GM18505 (cell line): ENCODE measurements at regions not wholly inside any gene's neighbourhood (a gene's known extent, or its start where the extent isn't known, plus 50 kb on each side); places are given as distances from the start of the nearest gene placed in this dataset.

ENCODE experiments used
- ATAC-seq: cut with Tn5 transposase; IDR thresholded peaks from one replicate; pipeline ENCODE4 v1.9.1; 2021; ENCODE audit not compliant: unreplicated experiment
- POLR2A ChIP-seq: IDR thresholded peaks from 4 replicates; pipeline ENCODE4 v1.6.1; 2011; ENCODE audit warnings: borderline replicate concordance; ENCODE audit not compliant: insufficient read depth, insufficient read length; ENCODE audit errors: extremely low read depth

GRCh38 chr6:132147530-132148011, 196.4 kb upstream of the CCN2 start:
- no peak for TF ChIP-seq POLR2A
- no peak for ATAC-seq

GRCh38 chr6:132144456-132144855, 193.3 kb upstream of the CCN2 start:
- ATAC-seq: no peak
- TF ChIP-seq POLR2A: no peak

DNA sequence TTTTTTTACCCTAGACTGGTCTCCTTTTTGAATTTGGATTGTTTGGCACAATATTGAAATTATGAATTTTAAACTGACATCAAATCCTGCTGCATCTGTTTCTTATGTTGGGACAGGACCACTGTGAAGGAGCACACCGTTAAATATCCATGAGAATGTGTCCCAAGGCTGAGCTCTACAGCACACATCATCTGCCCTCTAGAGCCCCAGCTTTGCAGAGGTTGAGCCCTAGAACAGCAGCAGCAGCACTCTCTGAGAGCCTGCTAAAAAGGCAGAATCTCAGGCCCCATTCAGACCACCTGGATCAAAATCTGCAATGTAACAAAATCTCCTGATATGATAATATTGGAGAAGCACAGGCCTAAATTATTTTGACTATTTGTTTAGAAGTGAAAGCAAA, 192.1 kb upstream of the CCN2 start:
- ATAC-seq: no peak
- TF ChIP-seq POLR2A: no peak

- TF ChIP-seq POLR2A: no peak
Observed at GRCh38 chr6:132142768-132143167, 191.6 kb upstream of the CCN2 start.

GRCh38 chr6:132142308-132142707, 191.1 kb upstream of the CCN2 start:
- ATAC-seq: no peak
- no peak for TF ChIP-seq POLR2A

More at GRCh38 chr6:132142768-132143167, 191.6 kb upstream of the CCN2 start:
- ATAC-seq: no peak

- no peak for TF ChIP-seq POLR2A
- no peak for ATAC-seq
Observed at GRCh38 chr6:132140189-132140588, 189.0 kb upstream of the CCN2 start.

DNA sequence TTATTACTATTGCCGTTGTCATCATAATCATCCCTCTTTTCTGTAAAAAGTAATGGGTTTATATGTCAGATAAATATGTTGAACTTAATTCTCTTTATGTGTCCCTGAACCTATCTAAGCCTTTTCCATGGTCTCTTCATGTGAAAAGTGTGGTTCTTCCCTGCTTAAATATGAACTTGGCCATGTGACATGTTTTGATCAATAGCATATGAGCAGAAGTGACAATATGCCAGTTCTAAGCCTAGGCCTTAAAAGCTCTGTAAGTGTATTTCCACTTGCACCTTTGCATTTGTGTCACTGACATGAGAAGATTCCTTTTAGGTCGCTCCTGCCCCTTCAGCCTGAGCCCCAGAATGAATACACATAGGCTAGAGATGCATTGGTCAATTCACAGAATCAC, 188.4 kb upstream of the CCN2 start:
- no peak for TF ChIP-seq POLR2A
- ATAC-seq: no peak

- no peak for ATAC-seq
Observed at GRCh38 chr6:132136981-132137380, 185.8 kb upstream of the CCN2 start.

DNA sequence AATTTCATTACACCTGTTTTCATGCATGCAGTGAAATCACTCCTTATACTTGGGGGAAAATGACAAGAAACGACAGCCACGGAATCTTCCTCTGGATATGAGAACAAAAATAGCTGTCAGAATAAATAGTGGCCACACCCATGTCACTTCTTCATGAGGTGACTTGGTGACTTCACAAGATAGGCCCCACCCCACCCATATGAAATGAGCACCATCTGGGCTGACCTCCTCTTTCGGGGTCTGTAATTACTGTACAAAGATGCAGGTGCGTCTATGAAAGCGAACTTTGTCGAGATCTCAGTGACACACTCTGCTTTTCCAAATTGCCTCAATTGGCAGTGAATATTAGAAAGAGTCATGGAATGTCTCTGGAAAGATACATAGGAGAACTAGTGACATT, 184.2 kb upstream of the CCN2 start:
- no peak for ATAC-seq
- TF ChIP-seq POLR2A: no peak

More at GRCh38 chr6:132136981-132137380, 185.8 kb upstream of the CCN2 start:
- no peak for TF ChIP-seq POLR2A

GRCh38 chr6:132133736-132134445, 182.7 kb upstream of the CCN2 start:
- no peak for TF ChIP-seq POLR2A
- no peak for ATAC-seq

- no peak for ATAC-seq
Observed at GRCh38 chr6:132132924-132133639, 181.9 kb upstream of the CCN2 start.

DNA sequence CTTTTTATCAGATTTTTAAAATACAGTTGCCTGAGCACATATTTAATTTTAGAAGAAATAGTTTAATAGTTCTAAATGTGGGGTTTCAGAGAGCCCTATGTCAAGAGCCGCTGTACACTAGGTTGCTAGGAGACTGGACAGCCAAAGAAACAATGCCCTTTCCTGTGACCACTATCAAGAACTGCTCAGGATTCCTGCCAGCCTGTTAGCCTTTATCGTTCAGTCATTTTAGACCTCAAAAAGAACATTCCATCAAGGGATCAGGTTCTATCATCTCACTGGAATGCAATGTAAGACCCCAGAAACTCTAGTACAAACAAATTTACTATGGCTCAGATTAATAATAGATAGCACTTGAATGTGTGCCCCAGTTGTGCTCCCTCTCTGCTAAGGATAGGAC, 181.2 kb upstream of the CCN2 start:
- no peak for ATAC-seq
- TF ChIP-seq POLR2A: no peak

More at GRCh38 chr6:132132924-132133639, 181.9 kb upstream of the CCN2 start:
- TF ChIP-seq POLR2A: no peak

DNA sequence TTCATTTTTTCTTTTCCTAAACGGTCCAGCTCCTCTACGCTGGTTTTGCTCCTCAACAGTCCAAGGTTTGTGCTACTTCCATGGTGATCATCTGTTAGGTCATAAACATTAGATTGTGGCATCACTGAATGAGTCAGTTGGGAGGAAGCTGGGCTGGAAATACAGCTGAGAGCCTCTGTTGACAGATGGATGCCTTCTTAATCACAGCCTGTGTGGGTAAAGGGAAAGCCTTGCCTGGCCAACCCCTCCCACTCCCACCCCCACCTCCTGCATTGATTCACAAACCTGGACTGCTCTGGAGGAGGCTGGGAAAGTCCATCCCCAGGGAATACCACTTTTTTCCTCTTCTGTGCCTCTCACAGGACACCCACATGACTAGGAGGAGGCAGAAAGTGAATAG, 180.6 kb upstream of the CCN2 start:
- no peak for ATAC-seq
- TF ChIP-seq POLR2A: no peak

GRCh38 chr6:132131351-132131750, 180.2 kb upstream of the CCN2 start:
- ATAC-seq: no peak

More at GRCh38 chr6:132131351-132131750, 180.2 kb upstream of the CCN2 start:
- no peak for TF ChIP-seq POLR2A
